ENCODE measurements at regions not wholly inside any gene's neighbourhood (a gene's known extent, or its start where the extent isn't known, plus 50 kb on each side); places are given as distances from the start of the nearest gene placed in this dataset.

DNA sequence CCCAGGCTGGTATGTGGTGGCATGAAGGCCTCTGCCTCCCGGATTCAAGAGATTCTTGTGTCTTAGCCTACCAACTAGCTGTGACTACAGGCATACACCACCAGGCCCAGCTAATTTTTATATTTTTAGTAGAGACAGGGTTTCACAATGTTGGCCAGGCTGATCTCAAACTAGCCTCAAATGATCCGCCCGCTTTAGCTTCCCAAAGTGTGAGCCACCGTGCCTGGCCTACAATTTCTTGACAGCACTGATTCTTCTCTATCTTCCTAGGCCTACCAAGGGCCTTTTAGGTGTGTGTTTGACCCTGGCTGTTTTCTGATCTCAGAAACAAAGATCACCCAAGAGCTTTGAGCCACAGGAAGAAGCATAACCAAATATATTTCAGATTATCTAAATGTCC, 540.8 kb upstream of the ADAMTS5 start:
- H3K4me1 Mint-ChIP-seq: no peaks in the 10 kb centered on the region
- ATAC-seq: no peak
- H3K27ac Mint-ChIP-seq: no peak overlapping the region
- peaks cover 7% of the 10 kb centered on the region for H3K9me3 Mint-ChIP-seq
- no peak for DNase-seq (ENCODE audit: low spot score in 2 of 2)
- H3K36me3 Mint-ChIP-seq: no peaks in the 10 kb centered on the region
- H3K4me3 Mint-ChIP-seq: no peak overlapping the region

DNA sequence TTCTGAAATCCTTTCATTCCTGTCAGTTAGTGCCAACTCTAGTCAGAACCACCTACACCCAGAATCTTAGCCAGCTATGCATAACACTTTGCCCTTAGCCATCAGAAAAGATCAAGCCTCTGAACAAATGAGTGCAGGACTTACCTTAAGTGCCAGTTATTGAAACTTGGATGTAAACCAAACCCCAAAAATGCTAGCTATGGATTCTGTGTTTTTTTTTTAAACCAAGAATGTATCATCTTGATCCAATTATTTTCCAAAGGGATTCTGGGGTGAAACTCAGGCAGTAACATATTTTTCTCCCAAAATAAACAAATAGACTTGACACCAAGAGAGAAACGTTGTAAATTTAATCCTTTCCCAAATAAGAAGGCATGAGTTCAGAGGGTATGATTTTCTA, 538.6 kb upstream of the ADAMTS5 start:
- H3K9me3 Mint-ChIP-seq: no peaks in the 10 kb centered on the region
- H3K36me3 Mint-ChIP-seq: no peaks in the 10 kb centered on the region
- H3K4me1 Mint-ChIP-seq: no peaks in the 10 kb centered on the region
- no peak overlapping the region for H3K27ac Mint-ChIP-seq
- DNase-seq (ENCODE audit: low spot score in 2 of 2) (no peak), ATAC-seq (no peak)
- H3K4me3 Mint-ChIP-seq: no peak overlapping the region

DNA sequence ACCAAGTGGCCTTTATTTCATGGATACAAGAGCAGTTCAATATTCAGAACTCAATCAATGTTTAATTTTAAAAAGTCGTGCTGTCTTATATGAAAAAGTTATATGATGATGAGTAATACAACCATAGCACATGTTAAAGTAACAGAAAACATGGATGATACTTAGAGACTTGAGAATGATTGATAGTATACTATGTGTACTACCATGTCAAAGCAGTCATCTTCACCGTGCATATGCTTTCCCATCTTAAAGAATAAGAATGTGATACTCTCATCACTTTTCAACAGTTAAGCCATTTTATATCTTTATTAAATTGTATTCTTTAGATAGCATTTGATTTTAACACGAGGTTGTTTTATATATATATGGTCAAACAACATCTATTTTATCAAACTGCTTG, 535.9 kb upstream of the ADAMTS5 start:
- Mint-ChIP-seq H3K4me3 (no peak overlapping the region), H3K36me3 (no peaks in the 10 kb centered on the region), H3K4me1 (no peaks in the 10 kb centered on the region), H3K9me3 (peaks cover 3% of the 10 kb centered on the region), H3K27ac (no peak overlapping the region)
- no peak for DNase-seq (ENCODE audit: low spot score in 2 of 2)
- no peak for ATAC-seq

DNA sequence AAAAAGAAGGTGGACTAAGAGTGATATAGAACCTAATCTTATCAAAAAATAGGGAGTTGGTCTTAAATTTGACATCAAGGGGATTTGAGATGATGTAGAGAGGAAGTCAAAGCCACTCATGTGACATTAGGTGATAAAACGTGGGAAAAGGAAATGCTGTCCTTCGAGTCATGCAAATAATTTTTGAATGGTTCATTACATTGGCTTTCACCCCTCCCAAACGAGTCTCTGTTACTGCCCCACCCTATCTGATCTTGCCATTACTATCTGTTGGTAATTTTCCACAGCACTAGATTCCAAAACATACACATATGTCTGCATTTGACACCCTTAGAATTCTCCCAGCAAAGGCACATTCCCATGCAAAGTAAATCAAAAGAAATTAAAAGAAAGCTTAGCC, 531.1 kb upstream of the ADAMTS5 start:
- Mint-ChIP-seq H3K9me3 (peaks cover 10% of the 10 kb centered on the region), H3K36me3 (no peaks in the 10 kb centered on the region), H3K27ac (no peak overlapping the region), H3K4me3 (no peak overlapping the region), H3K4me1 (no peaks in the 10 kb centered on the region)
- DNase-seq (ENCODE audit: low spot score in 2 of 2) (no peak), ATAC-seq (no peak)

DNA sequence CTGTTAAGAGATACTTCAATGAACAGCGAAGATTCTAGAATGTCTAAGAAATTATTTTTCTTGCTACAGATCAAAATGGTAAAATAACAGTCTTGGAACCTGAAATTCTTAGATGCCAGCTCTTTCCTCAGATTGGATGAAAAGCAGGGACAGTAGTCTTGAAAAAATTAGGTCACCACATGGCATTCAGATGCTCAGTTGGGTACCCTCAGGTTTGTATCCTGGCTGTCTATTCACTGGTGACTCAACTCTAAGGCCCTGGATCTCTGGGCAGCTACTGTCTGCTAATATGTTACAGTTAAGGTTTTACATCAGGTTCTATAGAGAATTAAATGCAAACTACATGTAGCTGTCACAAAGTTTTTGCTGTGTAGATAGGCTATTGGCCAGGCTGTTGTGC, 528.9 kb upstream of the ADAMTS5 start:
- no peaks in the 10 kb centered on the region for H3K4me1 Mint-ChIP-seq
- H3K36me3 Mint-ChIP-seq: no peaks in the 10 kb centered on the region
- peaks cover 13% of the 10 kb centered on the region for H3K9me3 Mint-ChIP-seq
- DNase-seq (ENCODE audit: low spot score in 2 of 2): no peak
- no peak overlapping the region for H3K27ac Mint-ChIP-seq
- ATAC-seq: no peak
- H3K4me3 Mint-ChIP-seq: no peak overlapping the region

DNA sequence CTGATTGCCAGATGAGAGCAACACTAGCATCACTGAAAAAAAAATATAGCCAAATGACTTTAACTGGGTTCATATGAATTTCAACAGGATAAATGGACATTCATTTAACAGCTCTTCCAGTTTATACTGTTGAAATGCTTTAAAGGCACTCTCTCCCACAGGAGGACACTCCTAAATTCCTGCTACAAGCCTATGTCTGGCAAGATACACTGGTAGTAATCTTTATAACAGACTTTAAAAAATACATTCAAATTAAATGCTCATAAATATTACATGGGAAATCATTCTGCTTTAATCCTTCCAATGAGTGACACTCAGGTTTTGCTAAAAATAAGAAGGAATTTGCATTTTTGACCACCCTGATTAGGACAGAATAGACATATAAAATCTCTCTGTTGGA, 526.7 kb upstream of the ADAMTS5 start:
- H3K4me3 Mint-ChIP-seq: no peak overlapping the region
- H3K27ac Mint-ChIP-seq: no peak overlapping the region

DNA sequence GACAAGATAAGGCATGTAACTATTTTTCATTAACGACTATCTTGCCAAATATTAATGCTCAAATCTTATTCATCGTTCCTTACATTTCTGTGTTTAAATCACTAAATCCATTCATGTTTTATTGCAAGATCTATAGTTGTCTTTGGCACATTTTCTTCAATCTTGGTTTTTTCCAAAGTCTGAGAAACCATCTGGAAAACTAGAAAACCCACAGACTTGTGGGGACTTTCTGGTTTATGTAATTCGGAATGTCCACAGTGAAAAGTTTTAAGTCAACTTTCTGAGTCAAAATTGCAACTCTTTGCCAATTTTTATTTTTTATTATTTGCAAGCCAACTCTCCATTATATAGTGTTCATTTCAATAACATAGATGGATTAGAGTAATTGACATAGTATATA, 520.8 kb upstream of the ADAMTS5 start:
- H3K27ac Mint-ChIP-seq: no peak overlapping the region
- ATAC-seq: no peak
- H3K9me3 Mint-ChIP-seq: peaks cover 11% of the 10 kb centered on the region
- DNase-seq (ENCODE audit: low spot score in 2 of 2): no peak
- H3K36me3 Mint-ChIP-seq: no peaks in the 10 kb centered on the region
- H3K4me1 Mint-ChIP-seq: no peaks in the 10 kb centered on the region
- H3K4me3 Mint-ChIP-seq: no peak overlapping the region

More for the DNA sequence above, 526.7 kb upstream of the ADAMTS5 start:
- no peaks in the 10 kb centered on the region for H3K36me3 Mint-ChIP-seq
- no peak for DNase-seq (ENCODE audit: low spot score in 2 of 2)
- no peaks in the 10 kb centered on the region for H3K4me1 Mint-ChIP-seq
- H3K9me3 Mint-ChIP-seq: peaks cover 10% of the 10 kb centered on the region
- ATAC-seq: no peak

DNA sequence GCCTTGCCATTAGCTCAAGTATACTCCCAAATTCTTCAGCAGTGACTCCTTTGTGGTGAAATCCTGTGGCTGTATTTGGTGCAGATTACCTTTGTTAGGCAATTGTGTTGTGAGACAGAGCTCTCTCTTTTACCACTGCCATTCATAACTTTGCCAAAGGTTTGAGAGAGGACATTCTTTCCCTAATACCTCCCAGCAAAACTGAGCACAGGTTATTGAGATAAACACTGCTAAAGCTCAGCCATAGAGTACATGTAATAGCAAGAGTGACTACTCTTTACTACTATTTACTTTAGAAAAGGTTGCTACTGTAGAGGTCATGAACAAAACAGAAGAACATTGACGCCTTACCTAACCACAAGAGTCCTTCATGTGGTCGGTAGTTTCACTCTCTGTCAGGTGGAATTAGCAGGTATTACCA, 514.0 kb upstream of the ADAMTS5 start:
- Mint-ChIP-seq H3K4me1 (no peaks in the 10 kb centered on the region), H3K4me3 (no peak overlapping the region), H3K9me3 (peaks cover 12% of the 10 kb centered on the region), H3K27ac (no peak overlapping the region), H3K36me3 (no peaks in the 10 kb centered on the region)
- no peak for ATAC-seq
- DNase-seq (ENCODE audit: low spot score in 2 of 2): no peak

DNA sequence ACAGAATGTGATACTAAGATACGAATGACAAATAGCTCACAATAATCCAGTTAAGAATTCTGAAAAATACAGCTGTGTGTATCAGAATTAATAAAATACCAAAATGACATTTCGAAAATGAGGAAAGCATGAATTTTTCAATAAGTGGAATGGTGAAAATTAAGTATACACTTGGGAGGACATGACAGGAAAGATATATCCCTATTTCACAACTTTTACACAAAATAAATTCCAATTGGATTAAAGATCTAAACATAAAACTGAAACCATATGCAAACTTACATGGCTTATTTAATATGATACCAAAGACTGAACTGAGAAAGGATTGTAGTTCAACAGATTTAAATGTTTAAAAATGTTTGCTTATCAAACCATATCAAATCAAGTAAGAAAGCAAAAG, 510.4 kb upstream of the ADAMTS5 start:
- H3K9me3 Mint-ChIP-seq: peaks cover 6% of the 10 kb centered on the region
- H3K4me1 Mint-ChIP-seq: no peaks in the 10 kb centered on the region
- H3K36me3 Mint-ChIP-seq: no peaks in the 10 kb centered on the region
- H3K4me3 Mint-ChIP-seq: no peak overlapping the region
- H3K27ac Mint-ChIP-seq: no peak overlapping the region
- DNase-seq (ENCODE audit: low spot score in 2 of 2) (no peak), ATAC-seq (no peak)

DNA sequence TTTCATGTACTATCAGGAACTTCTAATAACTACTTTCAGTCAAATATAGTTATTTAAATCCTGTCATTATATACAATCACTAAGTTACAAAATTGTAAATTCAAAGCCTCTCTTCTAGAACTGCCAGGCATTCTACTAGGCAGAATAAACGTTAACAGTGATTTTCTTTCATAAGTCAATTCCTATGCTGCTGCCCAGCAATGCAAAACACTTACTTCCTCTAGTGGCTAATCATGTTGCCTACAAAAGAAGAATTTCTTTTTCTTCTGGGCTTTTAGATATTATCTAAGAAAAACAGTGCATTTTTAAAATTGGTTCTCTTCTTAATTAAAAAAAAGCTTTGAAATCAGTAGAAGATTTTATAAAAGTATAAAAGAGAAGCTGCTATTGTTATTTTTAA, 509.8 kb upstream of the ADAMTS5 start:
- peaks cover 7% of the 10 kb centered on the region for H3K9me3 Mint-ChIP-seq

DNA sequence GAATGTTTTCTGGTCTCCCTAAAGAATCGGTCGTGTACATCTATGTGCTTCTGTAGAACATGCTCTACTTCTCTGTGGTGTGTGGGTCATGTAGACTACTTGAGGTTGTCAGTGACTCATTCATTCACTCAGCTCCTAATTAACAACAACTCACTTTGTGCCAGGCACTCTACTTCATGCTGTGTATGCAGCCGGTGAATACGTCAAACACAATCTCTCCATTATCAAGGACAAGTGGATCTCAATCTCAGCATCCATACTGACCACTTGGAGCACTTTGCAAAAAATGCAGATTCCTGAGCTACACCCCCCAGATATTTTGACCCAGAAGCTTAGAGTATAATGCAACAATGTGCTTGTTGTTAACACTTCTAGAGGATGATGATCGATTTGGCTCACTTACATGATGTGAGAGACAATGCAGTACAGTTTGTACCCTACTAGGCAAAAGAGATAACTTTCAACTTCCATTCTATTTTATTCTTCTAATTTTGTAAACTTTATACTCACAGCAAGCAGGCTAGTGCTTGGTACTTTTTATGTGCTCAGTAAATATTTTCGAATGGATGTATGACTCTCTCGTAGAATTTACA, 508.6 kb upstream of the ADAMTS5 start:
- ATAC-seq: no peak
- H3K9me3 Mint-ChIP-seq: peaks cover 7% of the 10 kb centered on the region
- no peak overlapping the region for H3K4me3 Mint-ChIP-seq
- no peaks in the 10 kb centered on the region for H3K36me3 Mint-ChIP-seq
- no peak for DNase-seq (ENCODE audit: low spot score in 2 of 2)
- no peak overlapping the region for H3K27ac Mint-ChIP-seq
- H3K4me1 Mint-ChIP-seq: no peaks in the 10 kb centered on the region

More for the DNA sequence above, 509.8 kb upstream of the ADAMTS5 start:
- Mint-ChIP-seq H3K4me1 (no peaks in the 10 kb centered on the region), H3K36me3 (no peaks in the 10 kb centered on the region), H3K27ac (no peak overlapping the region), H3K4me3 (no peak overlapping the region)
- no peak for ATAC-seq
- DNase-seq (ENCODE audit: low spot score in 2 of 2): no peak

DNA sequence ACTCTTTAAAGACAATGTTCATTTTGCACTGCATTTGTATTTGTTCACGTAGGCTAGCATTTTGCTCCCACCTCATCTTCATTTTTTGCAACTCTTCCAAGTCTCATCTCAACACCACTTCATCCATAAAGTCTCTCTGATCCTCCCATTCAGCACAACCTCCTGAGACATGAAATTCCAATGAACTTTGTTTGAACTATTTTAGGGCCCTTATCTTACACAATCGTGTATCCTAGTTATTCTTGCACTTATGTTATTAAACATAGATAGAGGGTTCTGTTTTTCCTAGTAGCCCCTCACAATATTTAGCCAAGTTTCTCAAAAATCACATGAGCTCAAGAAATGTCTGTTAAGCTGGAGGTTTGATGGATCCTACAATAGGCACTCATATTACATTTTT, 500.5 kb upstream of the ADAMTS5 start:
- ATAC-seq (no peak), DNase-seq (ENCODE audit: low spot score in 2 of 2) (no peak)
- H3K4me3 Mint-ChIP-seq: no peak overlapping the region
- H3K9me3 Mint-ChIP-seq: peaks cover 7% of the 10 kb centered on the region
- H3K4me1 Mint-ChIP-seq: no peaks in the 10 kb centered on the region
- no peaks in the 10 kb centered on the region for H3K36me3 Mint-ChIP-seq
- H3K27ac Mint-ChIP-seq: no peak overlapping the region

DNA sequence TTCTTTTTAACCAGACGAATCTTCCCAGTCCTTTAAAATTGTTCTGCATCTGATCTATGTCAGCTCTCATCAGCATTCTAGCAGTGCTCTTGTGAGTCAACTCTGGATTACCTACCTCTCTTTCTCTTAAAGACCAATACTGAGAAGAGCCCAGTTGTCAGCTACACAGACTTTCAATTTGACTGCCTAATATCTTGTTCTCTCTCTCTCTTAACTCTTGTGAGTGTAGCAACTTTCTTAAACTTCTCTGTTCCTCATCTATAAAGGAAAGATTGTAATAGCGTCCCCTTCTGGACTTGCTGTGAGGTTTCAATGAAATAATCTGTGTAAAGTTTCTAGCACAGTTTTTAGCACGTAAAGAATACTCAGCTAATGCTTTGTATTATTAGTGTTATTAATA, 499.3 kb upstream of the ADAMTS5 start:
- Mint-ChIP-seq H3K9me3 (peaks cover 3% of the 10 kb centered on the region), H3K4me3 (no peak overlapping the region), H3K36me3 (no peaks in the 10 kb centered on the region), H3K27ac (no peak overlapping the region), H3K4me1 (no peaks in the 10 kb centered on the region)
- DNase-seq (ENCODE audit: low spot score in 2 of 2) (no peak), ATAC-seq (no peak)

DNA sequence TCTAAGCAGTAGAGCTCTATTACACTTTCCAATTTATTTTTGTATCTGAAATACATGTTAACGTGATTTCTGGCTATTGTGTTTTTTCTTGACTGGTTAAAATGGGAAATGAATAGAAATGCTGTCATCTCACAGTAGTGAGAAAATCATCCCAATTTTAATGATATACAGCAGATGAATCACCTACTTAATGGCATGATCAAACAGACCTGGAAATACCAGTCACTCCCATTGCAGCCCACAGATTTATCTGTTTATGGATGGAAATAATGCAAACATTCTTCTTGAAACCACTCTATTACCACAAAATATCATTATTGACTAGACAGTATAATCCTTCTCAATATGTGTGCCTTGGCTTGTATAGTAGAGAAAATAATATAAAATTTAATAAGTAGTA, 497.8 kb upstream of the ADAMTS5 start:
- DNase-seq (ENCODE audit: low spot score in 2 of 2) (no peak), ATAC-seq (no peak)
- H3K4me1 Mint-ChIP-seq: no peaks in the 10 kb centered on the region
- H3K4me3 Mint-ChIP-seq: no peak overlapping the region
- peaks cover 5% of the 10 kb centered on the region for H3K9me3 Mint-ChIP-seq
- H3K36me3 Mint-ChIP-seq: no peaks in the 10 kb centered on the region
- no peak overlapping the region for H3K27ac Mint-ChIP-seq

DNA sequence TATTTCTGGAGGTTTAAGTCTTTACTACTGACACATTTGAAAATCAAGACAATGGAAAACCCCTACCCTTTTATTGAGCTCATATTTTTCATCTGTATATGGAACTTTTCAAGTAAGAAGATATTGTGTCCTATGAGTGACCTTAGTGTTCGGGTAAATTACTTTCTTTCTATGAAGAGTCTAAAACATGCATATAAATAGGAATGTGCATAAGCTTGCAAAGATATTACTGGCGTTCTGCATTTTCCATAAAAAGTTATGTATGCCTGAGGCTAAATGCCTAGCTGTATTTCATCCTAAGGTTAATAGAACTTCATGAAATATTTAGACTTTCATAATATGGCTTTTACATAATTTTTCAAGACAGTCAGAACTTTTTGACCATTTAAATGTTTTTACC, 495.8 kb upstream of the ADAMTS5 start:
- Mint-ChIP-seq H3K9me3 (peaks cover 5% of the 10 kb centered on the region), H3K36me3 (no peaks in the 10 kb centered on the region), H3K4me1 (no peaks in the 10 kb centered on the region), H3K27ac (no peak overlapping the region), H3K4me3 (no peak overlapping the region)
- ATAC-seq (no peak), DNase-seq (ENCODE audit: low spot score in 2 of 2) (no peak)

DNA sequence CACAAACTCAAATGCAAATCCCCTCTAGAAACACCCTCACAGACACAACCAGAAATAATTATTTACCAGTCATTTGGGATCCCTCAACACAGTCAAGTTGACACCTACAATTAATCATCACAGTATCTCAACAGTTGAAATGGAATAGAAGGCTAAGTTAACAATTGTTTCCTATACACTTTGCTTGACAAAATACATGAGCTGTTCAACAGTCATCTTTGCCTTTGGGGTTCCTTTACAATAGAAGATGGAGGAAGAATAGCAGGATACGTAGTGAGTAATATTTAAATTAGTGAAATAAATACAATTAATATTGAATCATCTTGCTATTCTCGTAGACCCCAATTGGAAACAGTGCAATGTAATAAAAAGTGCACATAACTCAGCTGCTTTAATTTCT, 487.3 kb upstream of the ADAMTS5 start:
- Mint-ChIP-seq H3K27ac (no peak overlapping the region), H3K9me3 (peaks cover 4% of the 10 kb centered on the region), H3K36me3 (no peaks in the 10 kb centered on the region), H3K4me3 (no peak overlapping the region), H3K4me1 (no peaks in the 10 kb centered on the region)
- DNase-seq (ENCODE audit: low spot score in 2 of 2): no peak
- ATAC-seq: no peak

DNA sequence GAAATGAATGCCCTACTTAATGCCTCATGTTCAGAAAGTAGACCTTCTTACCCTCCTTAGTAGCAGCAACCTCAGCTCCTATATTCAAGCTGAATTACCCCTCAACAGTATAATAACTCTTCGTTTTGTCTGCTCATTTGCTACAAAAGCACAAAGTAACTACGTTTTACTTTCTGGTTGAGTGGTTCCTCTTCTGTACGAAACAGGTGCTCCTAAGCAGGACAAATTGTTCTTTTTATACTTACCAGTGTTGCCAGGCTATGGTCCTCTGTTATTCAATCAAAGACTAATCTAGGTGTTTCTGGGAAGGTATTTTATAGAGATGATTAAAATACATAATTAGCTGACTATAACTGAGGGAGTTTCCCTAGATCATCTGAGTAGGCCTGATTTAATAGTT, 484.2 kb upstream of the ADAMTS5 start:
- H3K9me3 Mint-ChIP-seq: peaks cover 11% of the 10 kb centered on the region
- no peaks in the 10 kb centered on the region for H3K36me3 Mint-ChIP-seq
- no peak overlapping the region for H3K27ac Mint-ChIP-seq
- DNase-seq (ENCODE audit: low spot score in 2 of 2) (no peak), ATAC-seq (no peak)
- H3K4me1 Mint-ChIP-seq: no peaks in the 10 kb centered on the region
- no peak overlapping the region for H3K4me3 Mint-ChIP-seq
